ENCODE measurements at regions not wholly inside any gene's neighbourhood (a gene's known extent, or its start where the extent isn't known, plus 50 kb on each side); places are given as distances from the start of the nearest gene placed in this dataset.

DNA sequence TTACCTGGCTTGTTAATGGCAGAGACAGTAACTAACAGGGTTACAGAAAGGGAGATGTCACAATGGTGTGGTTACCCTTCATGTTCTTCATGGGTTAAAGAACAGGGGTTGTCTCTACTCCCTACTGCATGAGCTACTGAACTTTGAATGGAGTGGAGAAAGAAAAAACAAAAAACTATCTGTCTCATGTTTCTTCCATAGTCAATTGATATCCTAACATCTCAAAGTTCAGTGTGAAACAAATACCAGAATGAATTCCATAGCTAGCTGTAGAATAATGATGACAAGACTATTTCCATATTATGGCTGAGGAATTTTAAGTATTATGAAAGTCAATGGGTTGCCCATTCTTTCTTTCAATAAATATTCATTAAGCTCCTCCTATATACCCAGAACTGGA lies 161.3 kb upstream of the LPP start:
- TF ChIP-seq MAFK (IDR thresholded peaks at IDR 0.05; ENCODE audit: low read depth, low read length) (peak; percentile 32; the same call in 1 of the 2 replicates), CEBPB (IDR thresholded peaks at IDR 0.05; ENCODE audit: low read depth, low read length) (no peak), MAZ (IDR thresholded peaks at IDR 0.05; ENCODE audit: borderline replicate concordance, low read depth, low read length) (no peak), SMC3 (IDR thresholded peaks at IDR 0.05; ENCODE audit: low read depth, low read length) (no peak), POLR2A (IDR thresholded peaks at IDR 0.05; ENCODE audit: low read depth, low read length) (no peak)
- no TSS peak for BruUV-seq (replicated peaks)
- DNase-seq: no peak
- Histone ChIP-seq H2AK9ac (replicated peaks; ENCODE audit: low read depth, low read length, poor library complexity) (no peak overlapping the region), H3K56ac (ENCODE audit: extremely low read depth, insufficient read depth, low read length) (no peak overlapping the region), H3K4ac (ENCODE audit: low read depth, low read length) (no peak overlapping the region), H3K9me3 (ENCODE audit: control insufficient read depth, insufficient read depth, low read length) (no peaks in the 10 kb centered on the region), H2BK5ac (ENCODE audit: low read depth, low read length, poor library complexity, severe bottlenecking) (no peak overlapping the region), H4K91ac (ENCODE audit: insufficient read depth, low read depth, low read length) (no peak overlapping the region), H3K9me1 (ENCODE audit: insufficient read depth, low read length) (no peaks in the 10 kb centered on the region), H3K9ac (ENCODE audit: low read depth, low read length) (no peak overlapping the region), H3K79me1 (ENCODE audit: low read depth in 1 of 2, low read length in 2 of 2) (no peaks in the 10 kb centered on the region), H3K14ac (replicated peaks; ENCODE audit: low read depth, low read length) (no peak overlapping the region), H3K27me3 (ENCODE audit: control insufficient read depth, insufficient read depth, low read length) (no peaks in the 10 kb centered on the region), H2AFZ (replicated peaks; ENCODE audit: low read length, poor library complexity) (no peak overlapping the region), H4K5ac (ENCODE audit: low read depth, low read length) (no peak overlapping the region), H3K4me2 (ENCODE audit: low read depth, low read length) (no peak overlapping the region), H3K4me3 (ENCODE audit: insufficient read depth, low read depth, low read length) (no peak overlapping the region), H3K4me1 (ENCODE audit: control insufficient read depth, insufficient read depth, low read length) (peaks cover 3% of the 10 kb centered on the region; the same call in 1 of the 2 replicates), H3K18ac (ENCODE audit: low read depth, low read length) (no peak overlapping the region), H3K27ac (ENCODE audit: insufficient read depth, low read length) (no peak overlapping the region), H4K20me1 (ENCODE audit: insufficient read depth, low read length) (no peaks in the 10 kb centered on the region), H3K36me3 (ENCODE audit: control insufficient read depth, insufficient read depth, low read length) (no peaks in the 10 kb centered on the region), H4K8ac (ENCODE audit: low read depth in 2 of 2, low read length in 2 of 2) (no peak overlapping the region), H2AK5ac (ENCODE audit: low read depth, low read length) (no peak overlapping the region), H2BK20ac (ENCODE audit: low read depth, low read length) (no peak overlapping the region), H2BK15ac (ENCODE audit: low read depth, low read length) (no peak overlapping the region), H3K23ac (ENCODE audit: low read depth, low read length) (no peak overlapping the region), H2BK120ac (ENCODE audit: low read depth, low read length) (no peak overlapping the region)
- in situ Hi-C loops (cut with MboI; ENCODE audit: low sequenced_read_pairs): no loop called here
- dilution Hi-C loops (cut with HindIII; ENCODE audit: low sequenced_read_pairs, unreplicated experiment): no loop called here
- ChIA-PET POLR2A (ENCODE audit: unreplicated experiment) (no interaction called here), CTCF (no interaction called here)
- ATAC-seq (ENCODE audit: low read depth): peak; percentile 42; the same call in 1 of the 2 replicates
- intact Hi-C loops (cut with micrococcal nuclease): no loop called here

Measured in IMR-90 (cell line).